ENCODE measurements at regions not wholly inside any gene's neighbourhood (a gene's known extent, or its start where the extent isn't known, plus 50 kb on each side); places are given as distances from the start of the nearest gene placed in this dataset.

- TF ChIP-seq POLR2A (IDR thresholded peaks at IDR 0.05) = no peak
- no peak for TF ChIP-seq CTCF (IDR thresholded peaks at IDR 0.05)
- no peak for TF ChIP-seq EP300 (IDR thresholded peaks at IDR 0.05)
These were observed 179.4 kb downstream of the SP3 start for GRCh38 chr2:173785813-173786212.

Measured in ovary (tissue), 3 donors.